H1 (cell line): ENCODE measurements at regions not wholly inside any gene's neighbourhood (a gene's known extent, or its start where the extent isn't known, plus 50 kb on each side); places are given as distances from the start of the nearest gene placed in this dataset.

ENCODE experiments used
- CTCF ChIA-PET: fragments of 300-600 bp; sonication (Branson Sonifier 250); formaldehyde crosslinking; loops from one replicate; lab custom pipeline; 2021; ENCODE audit not compliant: partially characterized antibody; lab: Charles Lee
- POLR2A ChIA-PET: fragments of 300-600 bp; sonication (Branson Sonifier 250); formaldehyde crosslinking; loops from one replicate; lab custom pipeline; 2021; ENCODE audit warnings: inconsistent platforms; ENCODE audit not compliant: partially characterized antibody; lab: Charles Lee
- DNase-seq, 2 experiments: peaks; one replicate each; pipeline versions ENCODE4 v3.0.0 to v3.0.0-alpha.2; 2010 to 2022; ENCODE audit warnings: low spot score in 2 of 2, low read depth in 1 of 2, mixed read lengths in 1 of 2
- FAIRE-seq: peaks from 2 replicates; lab custom pipeline; 2011; peaks lifted over from hg19 to GRCh38; lab: Jason Lieb, UNC
- H2AFZ ChIP-seq: 2 replicates; pipeline ENCODE4 v1.8.1; 2012; ENCODE audit warnings: low read length, inconsistent platforms
- H2AK5ac ChIP-seq: 2 replicates; pipeline ENCODE4 v1.6.1; 2013; ENCODE audit warnings: low read depth, low read length
- H2BK120ac ChIP-seq: replicated peaks from 2 replicates; pipeline ENCODE3; 2013; ENCODE audit warnings: low read depth, low read length, inconsistent platforms
- H2BK12ac ChIP-seq: 2 replicates; pipeline ENCODE4 v1.6.1; 2013; ENCODE audit warnings: low read depth, low read length
- H2BK15ac ChIP-seq: 2 replicates; pipeline ENCODE4 v1.6.1; 2013; ENCODE audit warnings: low read length
- H2BK20ac ChIP-seq: 2 replicates; pipeline ENCODE4 v1.6.1; 2013; ENCODE audit warnings: low read length
- H2BK5ac ChIP-seq: 2 replicates; pipeline ENCODE4 v1.6.1; 2013; ENCODE audit warnings: low read depth, low read length
- H3K14ac ChIP-seq: 2 replicates; pipeline ENCODE4 v1.6.1; 2013; ENCODE audit warnings: inconsistent platforms; ENCODE audit not compliant: insufficient read length
- H3K18ac ChIP-seq: 2 replicates; pipeline ENCODE4 v1.6.1; 2013; ENCODE audit warnings: low read length; ENCODE audit errors: extremely low read depth
- H3K23ac ChIP-seq: 2 replicates; pipeline ENCODE4 v1.6.1; 2013; ENCODE audit warnings: inconsistent platforms; ENCODE audit not compliant: insufficient read length
- H3K23me2 ChIP-seq: 2 replicates; pipeline ENCODE4 v1.6.1; 2013; ENCODE audit warnings: low read depth, low read length
- H3K27ac ChIP-seq: 2 replicates; pipeline ENCODE4 v1.6.1; 2011; ENCODE audit warnings: low read depth, low read length, inconsistent platforms
- H3K27me3 ChIP-seq, 4 experiments: replicated peaks in 1 of 4; 1 replicate in 1 of 4; 2 replicates in 3 of 4; pipeline versions ENCODE4 v1.6.1 to v1.8.1; 2011 to 2013; ENCODE audit warnings: low read length in 3 of 4, mild to moderate bottlenecking in 3 of 4, inconsistent platforms in 2 of 4, mixed read lengths in 2 of 4, moderate library complexity in 1 of 4; ENCODE audit not compliant: control insufficient read depth in 3 of 4, insufficient read depth in 3 of 4; ENCODE audit errors: extremely low read depth in 1 of 4
- H3K36me3 ChIP-seq, 4 experiments: 2 replicates each; pipeline versions ENCODE4 v1.6.1 to v1.8.1; 2011 to 2013; ENCODE audit warnings: mild to moderate bottlenecking in 4 of 4, low read length in 3 of 4, moderate library complexity in 2 of 4, control low read depth in 1 of 4, inconsistent platforms in 1 of 4; ENCODE audit not compliant: insufficient read depth in 4 of 4, control insufficient read depth in 2 of 4
- H3K4ac ChIP-seq: replicated peaks from 2 replicates; pipeline ENCODE3; 2013; ENCODE audit warnings: low read length, low read depth, mixed read lengths, inconsistent platforms; ENCODE audit not compliant: insufficient read length
- H3K4me1 ChIP-seq, 4 experiments: replicated peaks in 1 of 4; 1 replicate in 1 of 4; 2 replicates in 3 of 4; pipeline versions ENCODE4 v1.6.1 to v1.8.1; 2011 to 2013; ENCODE audit warnings: low read length in 3 of 4, inconsistent platforms in 2 of 4, mixed read lengths in 1 of 4; ENCODE audit not compliant: insufficient read depth in 4 of 4, control insufficient read depth in 3 of 4
- H3K4me2 ChIP-seq, 2 experiments: 2 replicates each; pipeline versions ENCODE4 v1.6.1 to v1.8.1; 2011 to 2013; ENCODE audit warnings: low read depth in 2 of 2, low read length in 2 of 2, control low read depth in 1 of 2, inconsistent platforms in 1 of 2, mild to moderate bottlenecking in 1 of 2; ENCODE audit not compliant: insufficient read depth in 1 of 2
- H3K4me3 ChIP-seq, 4 experiments: fragments of 200-600, 300-600 bp in 1 of 4; sonication (generic), shearing (Covaris generic), sonication (Bioruptor Twin) in 1 of 4; 2 replicates each; pipeline versions ENCODE4 v1.5.1 to v1.8.1; 2011 to 2016; ENCODE audit warnings: low read length in 4 of 4, low read depth in 3 of 4, control low read depth in 2 of 4, inconsistent platforms in 2 of 4, mild to moderate bottlenecking in 2 of 4, mixed read lengths in 1 of 4, moderate library complexity in 1 of 4; ENCODE audit not compliant: insufficient read depth in 2 of 4; ENCODE audit errors: extremely low read depth in 1 of 4
- H3K56ac ChIP-seq: replicated peaks from 2 replicates; pipeline ENCODE3; 2013; ENCODE audit warnings: low read depth, mild to moderate bottlenecking, mixed read lengths, low read length, inconsistent platforms; ENCODE audit not compliant: insufficient read length
- H3K79me1 ChIP-seq: 2 replicates; pipeline ENCODE4 v1.6.1; 2013; ENCODE audit warnings: low read depth, low read length, control low read depth
- H3K79me2 ChIP-seq, 2 experiments: 2 replicates each; pipeline versions ENCODE4 v1.6.1 to v1.8.1; 2012 to 2013; ENCODE audit warnings: low read length in 2 of 2, mild to moderate bottlenecking in 2 of 2, inconsistent platforms in 1 of 2; ENCODE audit not compliant: insufficient read depth in 2 of 2, control insufficient read depth in 1 of 2
- H3K9ac ChIP-seq, 4 experiments: replicated peaks in 1 of 4; 1 replicate in 1 of 4; 2 replicates in 3 of 4; pipeline versions ENCODE4 v1.6.1 to v1.8.1; 2011 to 2013; ENCODE audit warnings: low read depth in 3 of 4, low read length in 3 of 4, control low read depth in 2 of 4, mild to moderate bottlenecking in 2 of 4, moderate library complexity in 2 of 4, inconsistent platforms in 1 of 4; ENCODE audit errors: extremely low read depth in 1 of 4
- H3K9me3 ChIP-seq, 2 experiments: 2 replicates each; pipeline versions ENCODE4 v1.6.1 to v1.8.1; 2012 to 2013; ENCODE audit warnings: mild to moderate bottlenecking in 2 of 2, moderate library complexity in 2 of 2, control low read depth in 1 of 2, inconsistent platforms in 1 of 2, low read depth in 1 of 2, low read length in 1 of 2, mixed read lengths in 1 of 2; ENCODE audit not compliant: insufficient read depth in 2 of 2
- H4K20me1 ChIP-seq, 2 experiments: replicated peaks in 1 of 2; 2 replicates each; pipeline versions ENCODE3 to v1.8.1; 2011 to 2013; ENCODE audit warnings: inconsistent platforms in 2 of 2, low read length in 2 of 2, mild to moderate bottlenecking in 1 of 2; ENCODE audit not compliant: insufficient read depth in 2 of 2, control insufficient read depth in 1 of 2
- H4K5ac ChIP-seq: 2 replicates; pipeline ENCODE4 v1.6.1; 2013; ENCODE audit warnings: low read length, low read depth, mixed read lengths, inconsistent platforms; ENCODE audit not compliant: insufficient read length
- H4K8ac ChIP-seq: 2 replicates; pipeline ENCODE4 v1.8.0; 2013; ENCODE audit warnings: mild to moderate bottlenecking, moderate library complexity, low read length, inconsistent platforms; ENCODE audit not compliant: insufficient read depth; ENCODE audit errors: extremely low read depth
- H4K91ac ChIP-seq: replicated peaks from 2 replicates; pipeline ENCODE3; 2013; ENCODE audit warnings: low read length, mixed read lengths, inconsistent platforms; ENCODE audit not compliant: insufficient read length
- CBX8 ChIP-seq: fragments of 300-800, 300-1000 bp; sonication (generic); IDR thresholded peaks from 2 replicates; pipeline ENCODE4 v1.7.1; 2016; ENCODE audit warnings: low read depth, low read length, borderline replicate concordance
- CREB1 ChIP-seq: IDR thresholded peaks from 2 replicates; pipeline ENCODE4 v1.6.1; 2012; ENCODE audit warnings: inconsistent platforms
- GTF2F1 ChIP-seq: IDR thresholded peaks from 2 replicates; pipeline ENCODE4 v1.6.1; 2012; ENCODE audit warnings: low read depth, low read length, improper control_type of control experiment, borderline replicate concordance
- HDAC2 ChIP-seq, 2 experiments: fragments of 300-600 bp in 1 of 2; sonication (generic) in 1 of 2; IDR thresholded peaks; 2 replicates each; pipeline ENCODE4 v1.6.1; 2011 to 2012; ENCODE audit warnings: low read depth in 2 of 2, low read length in 2 of 2, mild to moderate bottlenecking in 2 of 2, moderate library complexity in 2 of 2, borderline replicate concordance in 1 of 2, inconsistent platforms in 1 of 2
- HDAC6 ChIP-seq: IDR thresholded peaks from one replicate; pipeline ENCODE4 v1.7.1; 2012; ENCODE audit warnings: low read depth, mild to moderate bottlenecking, inconsistent platforms, low read length, moderate library complexity
- JUND ChIP-seq: IDR thresholded peaks from 2 replicates; pipeline ENCODE4 v1.6.1; 2011; ENCODE audit warnings: mild to moderate bottlenecking, improper control_type of control experiment, low read length
- RFX5 ChIP-seq: IDR thresholded peaks from 2 replicates; pipeline ENCODE4 v1.6.1; 2011; ENCODE audit warnings: low read depth, low read length, improper control_type of control experiment, borderline replicate concordance
- RXRA ChIP-seq: IDR thresholded peaks from 2 replicates; pipeline ENCODE4 v1.6.1; 2011; ENCODE audit warnings: low read depth, mild to moderate bottlenecking, low read length, moderate library complexity; ENCODE audit not compliant: insufficient read depth
- SP1 ChIP-seq: IDR thresholded peaks from 2 replicates; pipeline ENCODE4 v1.6.1; 2011; ENCODE audit warnings: low read depth, low read length
- SP2 ChIP-seq: IDR thresholded peaks from 2 replicates; pipeline ENCODE4 v1.6.1; 2012; ENCODE audit warnings: mild to moderate bottlenecking, low read length, inconsistent platforms
- SP4 ChIP-seq: IDR thresholded peaks from 2 replicates; pipeline ENCODE4 v1.6.1; 2012; ENCODE audit warnings: low read length, inconsistent platforms
- TCF12 ChIP-seq: IDR thresholded peaks from 2 replicates; pipeline ENCODE4 v1.6.1; 2011; ENCODE audit warnings: low read depth, mild to moderate bottlenecking, low read length
- WGBS, 2 experiments: shearing (Covaris generic) in 1 of 2; methylation state at CpG; one replicate each; pipeline versions ENCODE4 v1.1.6 to v1.1.7; 2013 to 2015; ENCODE audit warnings: low lambda C conversion rate in 2 of 2, mixed read lengths in 2 of 2, inconsistent platforms in 1 of 2, low coverage in 1 of 2, missing lambda C conversion rate in 1 of 2; ENCODE audit not compliant: insufficient replicate concordance in 2 of 2, insufficient coverage in 1 of 2, insufficient read length in 1 of 2; ENCODE audit errors: extremely low coverage in 1 of 2, missing lambda C conversion rate in 1 of 2; 5-methylcytosine and 5-hydroxymethylcytosine counted together
- TF ChIP-seq, protein P1 (sequence below): IDR thresholded peaks from 2 replicates; pipeline ENCODE4 v1.6.1; 2012; ENCODE audit warnings: inconsistent platforms

DNA sequence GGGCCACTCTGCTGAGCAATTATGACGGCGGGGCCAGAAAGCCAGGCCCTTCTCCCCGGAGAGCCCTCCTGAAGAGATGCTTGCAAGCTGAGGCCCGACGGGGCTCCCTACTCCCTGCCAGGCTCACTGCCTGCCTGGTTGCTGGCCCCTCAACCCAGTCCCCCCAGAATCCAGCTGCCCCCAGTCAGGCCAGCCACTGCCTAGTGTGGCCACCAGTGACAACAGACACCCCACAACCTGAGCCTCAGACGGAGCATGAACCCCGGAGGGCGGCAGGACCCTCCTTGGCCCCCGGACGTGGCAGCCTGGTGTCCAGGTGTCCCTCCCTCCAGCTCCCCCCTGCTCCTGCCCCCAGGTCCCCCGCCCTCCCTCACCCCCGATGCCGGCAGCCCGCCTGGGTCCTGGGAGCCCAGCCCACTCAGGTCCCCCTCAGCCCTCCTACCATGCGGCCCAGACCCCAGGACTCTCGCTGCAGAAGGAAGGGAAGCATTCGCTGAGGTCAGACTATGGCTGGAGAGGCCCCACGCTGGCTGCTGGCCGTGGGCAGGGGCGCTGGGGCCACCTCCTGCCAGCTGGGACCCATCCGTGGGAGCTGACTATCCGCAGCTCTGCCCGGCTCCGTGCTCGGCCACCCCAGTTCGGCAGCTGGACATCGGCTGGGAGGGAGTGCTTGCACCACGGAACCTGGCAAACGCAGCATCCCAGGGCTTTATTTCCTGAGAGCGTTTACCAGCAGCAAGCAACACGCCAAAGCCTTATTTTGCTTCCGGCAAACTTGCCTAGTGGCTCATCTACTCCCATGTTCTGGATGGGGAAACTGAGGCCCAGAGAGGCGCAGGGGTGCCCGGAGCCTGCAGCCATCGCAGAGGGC is 89.8 kb downstream of the UNCX start:
- DNase-seq (no peak), FAIRE-seq (no peak)
- no peak overlapping the region for H2BK20ac ChIP-seq
- no peak overlapping the region for H4K8ac ChIP-seq
- ChIA-PET POLR2A (no interaction called here), CTCF (no interaction called here)
- no peak overlapping the region for H3K4me3 ChIP-seq
- no peak overlapping the region for H3K23ac ChIP-seq
- no peak overlapping the region for H3K27ac ChIP-seq
- H3K4me1 ChIP-seq, result no peaks in the 10 kb centered on the region; a peak in 1 of 7 replicates
- no peak overlapping the region for H4K5ac ChIP-seq
- no peak overlapping the region for H3K4me2 ChIP-seq
- no peak overlapping the region for H2BK5ac ChIP-seq
- H3K27me3 ChIP-seq, result no peaks in the 10 kb centered on the region
- WGBS, 2 experiments, result 92% methylated on average over 27 of the region's 35 CpGs; no CpG with 5 or more reads in 1 of the 2 experiments
- no peak overlapping the region for H2BK15ac ChIP-seq
- no peak overlapping the region for H2AK5ac ChIP-seq
- H3K9ac ChIP-seq, result no peak overlapping the region
- H3K23me2 ChIP-seq, result no peaks in the 10 kb centered on the region
- no peaks in the 10 kb centered on the region for H3K79me1 ChIP-seq
- H3K56ac ChIP-seq, result no peak overlapping the region
- no peak overlapping the region for H2BK120ac ChIP-seq
- peaks cover 0 to 3% of the 10 kb centered on the region in 2 experiments for H4K20me1 ChIP-seq
- H3K4ac ChIP-seq, result no peak overlapping the region
- no peak overlapping the region for H4K91ac ChIP-seq
- H2AFZ ChIP-seq, result no peak overlapping the region
- no peak overlapping the region for H3K14ac ChIP-seq
- no peaks in the 10 kb centered on the region for H3K9me3 ChIP-seq
- H3K79me2 ChIP-seq, result no peaks in the 10 kb centered on the region
- H2BK12ac ChIP-seq, result no peak overlapping the region
- no peak overlapping the region for H3K18ac ChIP-seq
- no peaks in the 10 kb centered on the region for H3K36me3 ChIP-seq
- TF ChIP-seq SP1 (no peak), JUND (no peak), CREB1 (no peak), CBX8 (no peak), RFX5 (no peak), HDAC2 (IDR thresholded peaks at IDR 0.05; ENCODE audit: borderline replicate concordance in 1 of 2, low read depth in 2 of 2, low read length in 2 of 2) (no peak), SP4 (no peak), RXRA (no peak), GTF2F1 (no peak), SP2 (no peak), HDAC6 (no peak), TCF12 (no peak)
- TF ChIP-seq, protein P1, sequence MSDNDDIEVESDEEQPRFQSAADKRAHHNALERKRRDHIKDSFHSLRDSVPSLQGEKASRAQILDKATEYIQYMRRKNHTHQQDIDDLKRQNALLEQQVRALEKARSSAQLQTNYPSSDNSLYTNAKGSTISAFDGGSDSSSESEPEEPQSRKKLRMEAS, result no peak
